ENCODE measurements at regions not wholly inside any gene's neighbourhood (a gene's known extent, or its start where the extent isn't known, plus 50 kb on each side); places are given as distances from the start of the nearest gene placed in this dataset.
"Not testable (repeated sequence)": the region's sequence is repeated elsewhere in the genome, so short reads cannot be mapped to it uniquely, and the experiment has no call there.

- ATAC-seq: no peak
- H3K36me3 Mint-ChIP-seq: no peaks in the 10 kb centered on the region
- no peak for DNase-seq (ENCODE audit: low spot score in 2 of 2)
- H3K27ac Mint-ChIP-seq: no peak overlapping the region
- peaks cover 8 to 14% of the 10 kb centered on the region in 2 donors for H3K9me3 Mint-ChIP-seq
These were observed 472.0 kb downstream of the NFIB start for GRCh38 chr9:13841746-13842462.

DNA sequence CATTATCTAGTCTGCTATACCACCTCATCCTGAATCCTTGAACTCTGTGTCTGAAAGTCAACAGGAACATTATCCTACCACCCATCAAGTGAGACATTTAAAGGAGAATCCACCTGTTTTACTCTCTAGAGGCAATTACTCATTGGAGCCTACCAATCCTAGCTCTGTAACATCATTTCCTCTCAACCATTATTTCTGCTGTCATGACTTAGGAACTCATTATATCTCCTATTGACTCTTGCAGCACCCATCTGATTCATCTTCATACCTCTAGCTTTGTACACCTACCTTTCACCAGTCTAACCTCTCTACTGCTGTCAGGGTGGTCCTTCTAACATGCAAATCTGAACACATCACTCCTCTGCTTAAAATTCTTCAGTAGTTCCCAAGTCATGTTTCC lies 481.5 kb downstream of the NFIB start:
- ATAC-seq (no peak), DNase-seq (ENCODE audit: low spot score in 2 of 2) (no peak)
- no peak overlapping the region for H3K27ac Mint-ChIP-seq
- H3K9me3 Mint-ChIP-seq: peaks cover 29 to 36% of the 10 kb centered on the region in 2 donors
- H3K36me3 Mint-ChIP-seq: peaks cover 0 to 15% of the 10 kb centered on the region in 2 donors

DNA sequence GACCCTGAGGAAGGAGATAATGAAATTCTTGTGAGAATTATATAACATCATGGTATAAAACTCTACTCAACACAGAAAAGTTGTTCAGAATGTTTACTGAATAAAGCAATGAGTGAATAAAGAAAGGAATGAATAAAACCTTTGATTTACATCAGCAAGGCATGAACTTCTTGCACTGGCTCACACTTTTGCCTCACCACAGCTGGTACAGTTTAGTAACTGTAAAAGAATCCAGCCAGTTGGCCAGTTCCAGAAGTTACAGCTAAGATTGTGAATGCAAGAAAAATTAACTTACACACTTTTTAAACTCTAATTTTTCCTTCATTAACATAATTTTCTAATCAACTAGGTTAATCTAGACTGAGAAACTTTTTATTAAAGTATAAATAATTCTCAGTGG lies 490.9 kb downstream of the NFIB start:
- H3K36me3 Mint-ChIP-seq: peaks cover 0 to 9% of the 10 kb centered on the region in 2 donors
- peaks cover 24 to 25% of the 10 kb centered on the region in 2 donors for H3K9me3 Mint-ChIP-seq
- no peak for ATAC-seq
- H3K27ac Mint-ChIP-seq: no peak overlapping the region
- no peak for DNase-seq (ENCODE audit: low spot score in 2 of 2)

DNA sequence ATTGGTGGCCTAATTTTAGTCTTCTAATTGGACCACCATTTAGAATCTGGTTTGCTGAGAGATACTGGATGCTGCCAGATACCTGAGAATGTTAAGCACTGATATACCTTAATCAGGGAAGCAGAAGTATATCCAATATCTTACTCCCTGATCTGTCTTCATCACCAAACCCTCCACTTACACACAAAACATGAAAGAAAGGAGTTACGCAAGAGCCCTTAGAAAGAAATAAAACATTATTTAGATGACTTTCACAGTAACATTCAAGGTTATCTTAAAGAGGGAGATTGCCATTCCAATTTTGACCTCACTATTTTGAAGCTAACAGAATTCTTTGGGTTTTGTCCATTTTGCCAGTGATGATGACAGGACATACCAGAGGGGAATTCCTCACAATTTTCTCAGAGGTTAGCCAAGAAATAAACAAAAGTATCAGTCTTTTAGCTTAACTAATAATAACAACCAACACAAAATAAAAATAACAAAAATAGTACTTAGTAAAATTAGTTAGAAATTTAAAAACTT lies 496.1 kb downstream of the NFIB start:
- no peak for ATAC-seq
- Mint-ChIP-seq H3K27ac (no peak overlapping the region), H3K9me3 (peaks cover 21 to 24% of the 10 kb centered on the region in 2 donors), H3K36me3 (peaks cover 0 to 9% of the 10 kb centered on the region in 2 donors)
- no peak for DNase-seq (ENCODE audit: low spot score in 2 of 2)

DNA sequence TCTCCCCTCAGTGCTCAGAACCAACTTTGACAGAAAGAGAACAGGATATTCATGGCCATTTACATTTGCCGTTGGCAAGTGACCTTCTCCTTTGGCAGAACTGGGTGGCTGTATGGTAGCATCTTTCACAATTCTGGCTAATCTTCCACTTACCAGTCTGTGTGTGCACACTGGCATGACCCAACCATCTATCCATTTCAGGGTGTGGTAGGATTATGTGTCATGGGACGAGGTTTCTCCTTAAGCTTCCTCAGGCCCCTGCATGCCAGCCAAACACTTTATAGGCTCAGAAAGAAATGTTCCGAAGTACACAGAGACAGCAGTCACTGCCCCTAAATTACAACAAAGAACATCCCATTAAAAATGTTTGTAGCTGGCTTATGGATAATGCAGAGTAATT lies 497.1 kb downstream of the NFIB start:
- DNase-seq (ENCODE audit: low spot score in 2 of 2) (no peak), ATAC-seq (no peak)
- Mint-ChIP-seq H3K27ac (no peak overlapping the region), H3K9me3 (peaks cover 28 to 29% of the 10 kb centered on the region in 2 donors), H3K36me3 (peaks cover 0 to 9% of the 10 kb centered on the region in 2 donors)

DNA sequence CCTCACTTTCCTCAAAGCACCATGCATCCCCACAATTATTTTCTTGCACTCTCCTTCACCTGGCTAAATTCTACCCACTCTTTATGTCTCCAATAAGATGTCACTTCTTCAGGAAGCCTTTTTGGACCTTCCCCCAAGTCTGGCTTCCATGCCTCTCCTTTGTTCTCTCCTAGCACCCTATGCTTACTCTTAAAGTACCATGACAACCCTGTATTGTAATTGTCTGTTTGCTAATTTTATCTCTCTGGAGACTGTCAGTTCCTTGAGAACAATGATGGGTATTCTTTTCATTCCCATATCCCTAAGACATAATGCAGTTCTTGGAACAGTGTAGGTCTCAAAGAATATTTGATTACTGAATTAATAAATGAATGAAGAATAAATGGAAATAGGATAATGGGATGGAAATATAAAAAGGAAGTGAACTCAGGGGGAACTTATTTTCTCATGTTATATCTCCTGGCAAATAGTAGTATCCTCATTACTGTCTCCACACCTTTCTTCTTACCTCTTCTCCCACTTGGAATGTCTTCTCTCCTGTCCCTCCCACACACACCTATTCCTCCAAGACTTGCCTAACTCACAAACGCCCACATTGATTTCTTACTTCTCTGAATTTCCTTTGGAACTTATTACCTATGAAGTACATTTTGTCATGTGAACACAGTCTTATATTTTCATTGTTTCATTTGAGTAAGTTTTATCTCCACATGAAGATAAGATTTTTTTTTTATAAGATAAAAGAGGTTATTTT lies 499.1 kb downstream of the NFIB start:
- H3K36me3 Mint-ChIP-seq: no peaks in the 10 kb centered on the region
- no peak for DNase-seq (ENCODE audit: low spot score in 2 of 2)
- H3K9me3 Mint-ChIP-seq: peaks cover 25% of the 10 kb centered on the region in 2 donors
- H3K27ac Mint-ChIP-seq: no peak overlapping the region
- no peak for ATAC-seq

- Mint-ChIP-seq H3K36me3 (no peaks in the 10 kb centered on the region), H3K27ac (no peak overlapping the region), H3K9me3 (peaks cover 30 to 35% of the 10 kb centered on the region in 2 donors)
- DNase-seq (ENCODE audit: low spot score in 2 of 2) (no peak), ATAC-seq (no peak)
These were observed 502.1 kb downstream of the NFIB start for GRCh38 chr9:13811876-13812275.

GRCh38 chr9:13810510-13810909 lies 503.4 kb downstream of the NFIB start:
- H3K9me3 Mint-ChIP-seq: peaks cover 31 to 38% of the 10 kb centered on the region in 2 donors

GRCh38 chr9:13809401-13809800 lies 504.5 kb downstream of the NFIB start:
- ATAC-seq: no peak
- H3K36me3 Mint-ChIP-seq: no peaks in the 10 kb centered on the region
- H3K27ac Mint-ChIP-seq: no peak overlapping the region
- H3K9me3 Mint-ChIP-seq: peaks cover 30 to 37% of the 10 kb centered on the region in 2 donors
- DNase-seq (ENCODE audit: low spot score in 2 of 2): no peak

More at GRCh38 chr9:13810510-13810909, 503.4 kb downstream of the NFIB start:
- ATAC-seq: no peak
- DNase-seq (ENCODE audit: low spot score in 2 of 2): no peak
- H3K27ac Mint-ChIP-seq: no peak overlapping the region
- no peaks in the 10 kb centered on the region for H3K36me3 Mint-ChIP-seq

GRCh38 chr9:13807118-13807517 lies 506.8 kb downstream of the NFIB start:
- no peak overlapping the region for H3K27ac Mint-ChIP-seq
- H3K36me3 Mint-ChIP-seq: no peaks in the 10 kb centered on the region
- peaks cover 27 to 33% of the 10 kb centered on the region in 2 donors for H3K9me3 Mint-ChIP-seq
- no peak for DNase-seq (ENCODE audit: low spot score in 2 of 2)
- ATAC-seq: no peak

- H3K36me3 Mint-ChIP-seq: no peaks in the 10 kb centered on the region
- peaks cover 23 to 29% of the 10 kb centered on the region in 2 donors for H3K9me3 Mint-ChIP-seq
- no peak overlapping the region for H3K27ac Mint-ChIP-seq
- no peak for DNase-seq (ENCODE audit: low spot score in 2 of 2)
- no peak for ATAC-seq
These were observed 507.2 kb downstream of the NFIB start for GRCh38 chr9:13806714-13807113.

- Mint-ChIP-seq H3K27ac (no peak overlapping the region), H3K36me3 (no peaks in the 10 kb centered on the region), H3K9me3 (peaks cover 18 to 22% of the 10 kb centered on the region in 2 donors)
- no peak for DNase-seq (ENCODE audit: low spot score in 2 of 2)
- ATAC-seq: no peak
These were observed 508.4 kb downstream of the NFIB start for GRCh38 chr9:13805546-13805945.

DNA sequence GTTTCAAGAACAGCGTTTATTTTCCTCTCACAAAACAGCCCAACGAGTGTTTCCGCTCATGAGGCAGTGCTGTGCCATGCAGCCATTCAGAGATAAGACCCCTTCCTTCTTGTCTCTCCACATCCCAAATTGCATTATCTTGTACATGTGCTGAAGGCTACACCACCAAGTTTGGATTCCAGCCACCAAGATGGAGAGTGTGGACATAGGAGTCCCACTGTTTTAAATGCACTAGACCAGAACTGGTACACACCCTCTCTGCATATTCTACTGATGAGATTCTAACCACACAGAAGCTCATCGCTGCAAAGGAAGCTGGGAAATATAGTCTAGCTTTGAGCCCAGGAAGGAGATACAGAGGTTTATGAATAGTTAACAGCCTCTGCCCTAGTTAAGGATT lies 509.4 kb downstream of the NFIB start:
- no peak overlapping the region for H3K27ac Mint-ChIP-seq
- H3K9me3 Mint-ChIP-seq: peaks cover 17 to 22% of the 10 kb centered on the region in 2 donors
- no peak for ATAC-seq
- no peaks in the 10 kb centered on the region for H3K36me3 Mint-ChIP-seq
- no peak for DNase-seq (ENCODE audit: low spot score in 2 of 2)

- ATAC-seq: no peak
- Mint-ChIP-seq H3K9me3 (peaks cover 7 to 23% of the 10 kb centered on the region in 2 donors), H3K27ac (no peak overlapping the region), H3K36me3 (peaks cover 0 to 2% of the 10 kb centered on the region in 2 donors)
- DNase-seq (ENCODE audit: low spot score in 2 of 2): no peak
These were observed 513.2 kb downstream of the NFIB start for GRCh38 chr9:13800776-13801175.

- H3K36me3 Mint-ChIP-seq: peaks cover 0 to 16% of the 10 kb centered on the region in 2 donors
- DNase-seq (ENCODE audit: low spot score in 2 of 2); H3K27ac Mint-ChIP-seq; ATAC-seq: not testable (repeated sequence)
- peaks cover 10 to 34% of the 10 kb centered on the region in 2 donors for H3K9me3 Mint-ChIP-seq
These were observed 516.2 kb downstream of the NFIB start for GRCh38 chr9:13797701-13798100.

- Mint-ChIP-seq H3K9me3 (peaks cover 15 to 40% of the 10 kb centered on the region in 2 donors), H3K36me3 (peaks cover 0 to 28% of the 10 kb centered on the region in 2 donors), H3K27ac (no peak overlapping the region)
- no peak for DNase-seq (ENCODE audit: low spot score in 2 of 2)
- no peak for ATAC-seq
These were observed 512.3 kb upstream of the MPDZ start for GRCh38 chr9:13791816-13792215.

DNA sequence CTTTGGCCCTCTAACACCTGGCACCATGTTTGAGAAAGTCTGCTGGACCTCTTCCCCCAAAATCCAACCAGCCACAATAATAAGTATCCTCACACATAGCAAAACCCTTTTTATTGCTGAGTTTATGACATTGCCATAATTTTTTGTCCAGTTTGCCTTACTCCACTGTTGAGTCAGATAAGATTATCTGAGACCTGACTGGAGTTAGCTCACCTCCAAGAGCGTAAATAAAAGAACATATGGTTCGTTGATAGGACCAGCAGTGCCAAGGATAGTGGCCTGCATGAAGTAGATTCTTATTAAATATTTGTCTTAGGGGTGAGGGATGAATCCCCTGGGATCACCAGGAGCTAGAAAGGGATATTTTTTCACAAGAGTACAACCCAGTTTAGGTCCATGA lies 510.6 kb upstream of the MPDZ start:
- no peak for DNase-seq (ENCODE audit: low spot score in 2 of 2)
- peaks cover 11 to 31% of the 10 kb centered on the region in 2 donors for H3K9me3 Mint-ChIP-seq
- peaks cover 0 to 20% of the 10 kb centered on the region in 2 donors for H3K36me3 Mint-ChIP-seq
- no peak for ATAC-seq
- H3K27ac Mint-ChIP-seq: no peak overlapping the region
